ENCODE measurements at regions not wholly inside any gene's neighbourhood (a gene's known extent, or its start where the extent isn't known, plus 50 kb on each side); places are given as distances from the start of the nearest gene placed in this dataset.
"Not testable (repeated sequence)": the region's sequence is repeated elsewhere in the genome, so short reads cannot be mapped to it uniquely, and the experiment has no call there.

DNA sequence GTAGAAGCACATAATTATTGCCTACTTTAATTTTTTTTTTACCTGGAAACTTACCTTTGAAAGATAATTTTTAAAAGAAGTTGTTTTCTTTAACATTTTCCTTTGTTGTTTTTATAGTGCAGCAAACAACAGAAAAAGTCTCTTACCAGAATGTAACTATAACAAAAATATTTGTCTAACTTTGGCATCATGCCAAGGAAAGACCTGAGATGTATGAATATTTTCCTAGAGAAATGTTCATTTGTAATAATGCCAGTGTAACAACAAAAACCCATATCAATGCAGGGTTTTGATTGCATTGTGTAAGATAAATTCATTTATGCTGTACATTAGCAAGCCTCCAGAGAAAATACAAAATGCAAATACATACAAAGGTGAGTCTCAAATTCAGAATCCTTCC, 775.7 kb downstream of the SI start:
- no peak overlapping the region for H3K4me3 ChIP-seq (replicated peaks in 1 of 3; ENCODE audit: insufficient read depth in 1 of 3, low read depth in 1 of 3, low read length in 3 of 3)
- no TSS peak for BruUV-seq (replicated peaks)

DNA sequence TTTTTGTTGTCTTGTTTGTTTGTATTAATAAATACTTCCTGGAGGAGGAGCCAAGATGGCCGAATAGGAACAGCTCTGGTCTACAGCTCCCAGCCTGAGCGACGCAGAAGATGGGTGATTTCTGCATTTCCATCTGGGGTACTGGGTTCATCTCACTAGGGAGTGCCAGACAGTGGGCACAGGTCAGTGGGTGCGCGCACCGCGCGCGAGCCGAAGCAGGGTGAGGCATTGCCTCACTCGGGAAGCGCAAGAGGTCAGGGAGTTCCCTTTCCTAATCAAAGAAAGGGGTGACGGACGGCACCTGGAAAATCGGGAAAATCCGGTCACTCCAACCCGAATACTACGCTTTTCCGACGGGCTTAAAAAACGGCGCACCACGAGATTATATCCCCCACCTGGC, 786.8 kb downstream of the SI start:
- intact Hi-C loops (cut with micrococcal nuclease); H3K27ac ChIP-seq (ENCODE audit: insufficient read depth, low read depth, low read length); H3K27me3 ChIP-seq (ENCODE audit: control insufficient read depth in 2 of 2, insufficient read depth in 2 of 2, low read length in 2 of 2); H3K9ac ChIP-seq (replicated peaks; ENCODE audit: extremely low read depth, insufficient read depth, low read length); dilution Hi-C loops (cut with MboI; ENCODE audit: extremely low pct_ligation_motif_present, low sequenced_read_pairs); H3K4me3 ChIP-seq (replicated peaks in 1 of 3; ENCODE audit: insufficient read depth in 1 of 3, low read depth in 1 of 3, low read length in 3 of 3); H3K4me2 ChIP-seq (ENCODE audit: insufficient read depth, low read length); FAIRE-seq; H3K9me3 ChIP-seq (replicated peaks; ENCODE audit: control insufficient read depth, insufficient read depth, low read length); H3K4me1 ChIP-seq (ENCODE audit: control insufficient read depth, extremely low read depth, insufficient read depth, low read length); POLR2A ChIA-PET; H4K20me1 ChIP-seq (replicated peaks; ENCODE audit: control insufficient read depth, extremely low read depth, insufficient read depth, low read length); H3K9me1 ChIP-seq (replicated peaks; ENCODE audit: control insufficient read depth, extremely low read depth, insufficient read depth, low read length); H3K36me3 ChIP-seq (ENCODE audit: control insufficient read depth in 2 of 2, extremely low read depth in 1 of 2, insufficient read depth in 2 of 2, low read length in 2 of 2); H2AFZ ChIP-seq (ENCODE audit: low read depth, low read length); H3K79me2 ChIP-seq (ENCODE audit: control insufficient read depth, insufficient read depth, low read length); CTCF ChIA-PET; DNase-seq (ENCODE audit: low read depth, low spot score); BruUV-seq (replicated peaks): not testable (repeated sequence)

More for the DNA sequence above, 775.7 kb downstream of the SI start:
- intact Hi-C loops (cut with micrococcal nuclease) (no loop called here), dilution Hi-C loops (cut with MboI; ENCODE audit: extremely low pct_ligation_motif_present, low sequenced_read_pairs) (no loop called here)
- no peak overlapping the region for H3K4me2 ChIP-seq (ENCODE audit: insufficient read depth, low read length)
- H3K4me1 ChIP-seq (ENCODE audit: control insufficient read depth, extremely low read depth, insufficient read depth, low read length), result no peaks in the 10 kb centered on the region
- TF ChIP-seq JUN (IDR thresholded peaks at IDR 0.05; ENCODE audit: borderline replicate concordance, insufficient read depth, insufficient read length, low read depth), result no peak
- TF ChIP-seq, protein P1, sequence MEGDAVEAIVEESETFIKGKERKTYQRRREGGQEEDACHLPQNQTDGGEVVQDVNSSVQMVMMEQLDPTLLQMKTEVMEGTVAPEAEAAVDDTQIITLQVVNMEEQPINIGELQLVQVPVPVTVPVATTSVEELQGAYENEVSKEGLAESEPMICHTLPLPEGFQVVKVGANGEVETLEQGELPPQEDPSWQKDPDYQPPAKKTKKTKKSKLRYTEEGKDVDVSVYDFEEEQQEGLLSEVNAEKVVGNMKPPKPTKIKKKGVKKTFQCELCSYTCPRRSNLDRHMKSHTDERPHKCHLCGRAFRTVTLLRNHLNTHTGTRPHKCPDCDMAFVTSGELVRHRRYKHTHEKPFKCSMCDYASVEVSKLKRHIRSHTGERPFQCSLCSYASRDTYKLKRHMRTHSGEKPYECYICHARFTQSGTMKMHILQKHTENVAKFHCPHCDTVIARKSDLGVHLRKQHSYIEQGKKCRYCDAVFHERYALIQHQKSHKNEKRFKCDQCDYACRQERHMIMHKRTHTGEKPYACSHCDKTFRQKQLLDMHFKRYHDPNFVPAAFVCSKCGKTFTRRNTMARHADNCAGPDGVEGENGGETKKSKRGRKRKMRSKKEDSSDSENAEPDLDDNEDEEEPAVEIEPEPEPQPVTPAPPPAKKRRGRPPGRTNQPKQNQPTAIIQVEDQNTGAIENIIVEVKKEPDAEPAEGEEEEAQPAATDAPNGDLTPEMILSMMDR (IDR thresholded peaks at IDR 0.05; ENCODE audit: extremely low read depth in 1 of 2, insufficient read depth in 1 of 2, low read depth in 1 of 2, low read length in 2 of 2), result no peak
- TF ChIP-seq POLR2A (IDR thresholded peaks at IDR 0.05; ENCODE audit: low read depth, low read length), result no peak
- no peak for TF ChIP-seq FOS (IDR thresholded peaks at IDR 0.05; ENCODE audit: borderline replicate concordance, insufficient read depth, low read length)
- no peak for TF ChIP-seq POLR2AphosphoS5 (IDR thresholded peaks at IDR 0.05; ENCODE audit: insufficient read depth, low read depth, low read length)
- TF ChIP-seq, protein P2, sequence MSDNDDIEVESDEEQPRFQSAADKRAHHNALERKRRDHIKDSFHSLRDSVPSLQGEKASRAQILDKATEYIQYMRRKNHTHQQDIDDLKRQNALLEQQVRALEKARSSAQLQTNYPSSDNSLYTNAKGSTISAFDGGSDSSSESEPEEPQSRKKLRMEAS (IDR thresholded peaks at IDR 0.05; ENCODE audit: insufficient read depth, insufficient read length), result no peak
- no peak for TF ChIP-seq MYC (IDR thresholded peaks at IDR 0.05; ENCODE audit: low read depth, low read length)
- TF ChIP-seq EZH2 (IDR thresholded peaks at IDR 0.05; ENCODE audit: borderline replicate concordance, low read depth, low read length, severe bottlenecking), result no peak
- no peak for TF ChIP-seq GATA2 (IDR thresholded peaks at IDR 0.05; ENCODE audit: insufficient read depth, insufficient read length, low read depth, low read length)
- ChIA-PET CTCF (no interaction called here), POLR2A (no interaction called here)
- H3K9me1 ChIP-seq (replicated peaks; ENCODE audit: control insufficient read depth, extremely low read depth, insufficient read depth, low read length), result no peaks in the 10 kb centered on the region
- DNase-seq (ENCODE audit: low read depth, low spot score), result no peak
- H3K27me3 ChIP-seq (ENCODE audit: control insufficient read depth in 2 of 2, insufficient read depth in 2 of 2, low read length in 2 of 2), result no peaks in the 10 kb centered on the region
- no peak overlapping the region for H3K9ac ChIP-seq (replicated peaks; ENCODE audit: extremely low read depth, insufficient read depth, low read length)
- no peak overlapping the region for H2AFZ ChIP-seq (ENCODE audit: low read depth, low read length)
- no peaks in the 10 kb centered on the region for H3K9me3 ChIP-seq (replicated peaks; ENCODE audit: control insufficient read depth, insufficient read depth, low read length)
- no peaks in the 10 kb centered on the region for H4K20me1 ChIP-seq (replicated peaks; ENCODE audit: control insufficient read depth, extremely low read depth, insufficient read depth, low read length)
- no peaks in the 10 kb centered on the region for H3K79me2 ChIP-seq (ENCODE audit: control insufficient read depth, insufficient read depth, low read length)
- no peak for FAIRE-seq
- no peaks in the 10 kb centered on the region for H3K36me3 ChIP-seq (ENCODE audit: control insufficient read depth in 2 of 2, extremely low read depth in 1 of 2, insufficient read depth in 2 of 2, low read length in 2 of 2)
- H3K27ac ChIP-seq (ENCODE audit: insufficient read depth, low read depth, low read length), result no peak overlapping the region

Data from endothelial cell of umbilical vein (primary cell).